ENCODE measurements at regions not wholly inside any gene's neighbourhood (a gene's known extent, or its start where the extent isn't known, plus 50 kb on each side); places are given as distances from the start of the nearest gene placed in this dataset.

DNA sequence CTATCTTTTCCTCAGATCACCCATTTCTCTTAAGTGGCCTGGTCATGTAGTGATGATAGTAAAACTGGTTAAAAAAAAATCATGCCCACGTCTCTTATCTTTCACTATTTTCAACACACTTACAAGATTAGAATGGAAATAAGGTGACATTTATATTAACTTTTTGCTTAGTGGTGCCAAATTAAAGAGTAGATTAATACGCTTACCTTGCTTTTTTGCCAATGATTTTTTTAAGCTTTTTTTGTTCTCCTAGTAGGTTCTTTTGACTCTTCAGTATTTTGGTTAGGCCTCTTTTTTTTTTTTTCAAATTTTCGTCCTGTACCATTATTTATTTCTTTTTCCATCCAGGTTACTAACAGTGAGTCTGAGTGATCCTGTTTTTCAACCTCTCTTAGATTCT, 147.9 kb downstream of the PTCSC3 start:
- no peak for DNase-seq (ENCODE audit: low spot score)

DNA sequence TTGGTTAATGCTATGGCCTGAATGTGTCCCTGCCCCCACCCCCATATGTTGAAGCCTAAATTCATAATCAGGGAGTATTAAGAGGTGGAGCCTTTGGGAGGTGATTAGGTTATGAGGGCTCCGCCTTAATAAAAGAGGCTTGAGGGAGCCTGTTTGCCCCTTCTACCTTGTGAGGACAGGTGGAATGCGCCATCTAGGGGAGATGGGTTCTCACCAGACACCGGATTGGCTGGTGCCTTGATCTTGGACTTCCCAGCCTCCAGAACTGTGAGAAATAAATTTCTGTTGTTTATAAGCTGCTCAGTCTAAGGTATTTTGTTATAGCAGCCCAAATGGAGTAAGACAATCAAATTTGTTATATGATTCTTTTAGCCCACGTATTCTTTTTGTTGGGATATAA, 148.3 kb downstream of the PTCSC3 start:
- DNase-seq (ENCODE audit: low spot score): no peak

DNA sequence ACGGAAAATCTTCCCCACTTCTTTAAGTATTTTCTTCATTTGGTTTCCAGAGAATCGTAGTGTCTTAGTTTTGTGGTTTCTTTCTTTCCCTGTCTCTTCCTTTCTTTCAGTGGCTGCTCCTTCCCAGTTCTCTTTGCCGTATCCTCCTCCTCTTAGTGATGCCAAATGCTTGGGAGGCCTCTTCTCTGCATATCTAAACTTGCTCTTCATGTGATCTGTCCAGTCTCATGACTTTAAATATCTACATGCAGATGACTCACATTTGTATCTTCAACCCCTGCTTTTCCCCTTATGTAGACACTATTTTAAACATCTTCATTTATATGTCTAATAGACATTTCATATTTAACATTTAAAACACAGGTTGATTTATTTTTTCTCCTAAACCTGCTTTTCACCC, 149.2 kb downstream of the PTCSC3 start:
- no peak for DNase-seq (ENCODE audit: low spot score)

DNA sequence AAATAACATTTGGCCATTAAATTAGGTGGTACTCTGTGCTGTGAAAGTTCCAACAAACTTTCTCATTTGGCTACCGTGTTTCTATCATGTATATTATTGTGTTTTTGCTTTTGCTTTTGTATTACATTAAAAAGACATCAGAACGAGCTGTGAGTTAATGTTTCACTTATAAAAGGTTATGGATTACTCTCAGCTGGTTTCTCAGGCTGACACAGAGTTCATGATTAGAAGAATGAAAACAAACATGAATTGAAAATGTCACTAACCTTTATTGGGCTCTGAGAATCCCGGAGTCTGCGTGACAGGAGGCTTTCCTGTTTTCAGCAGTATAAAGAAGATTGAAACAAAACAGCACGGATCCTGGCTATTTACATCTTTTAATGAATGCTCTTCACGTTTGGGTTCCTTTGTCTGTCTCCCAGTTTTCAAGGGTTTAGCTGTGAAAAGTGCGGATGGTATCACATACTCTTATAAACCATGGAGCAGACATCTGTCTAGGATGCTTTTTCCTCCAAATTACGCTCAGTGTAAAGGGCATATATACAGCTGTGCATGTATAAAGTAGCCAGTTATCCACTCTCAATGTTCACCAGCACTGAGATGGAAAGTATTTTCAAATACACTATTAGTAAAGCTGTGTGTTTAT, 153.6 kb downstream of the PTCSC3 start:
- DNase-seq (ENCODE audit: low spot score): no peak

DNA sequence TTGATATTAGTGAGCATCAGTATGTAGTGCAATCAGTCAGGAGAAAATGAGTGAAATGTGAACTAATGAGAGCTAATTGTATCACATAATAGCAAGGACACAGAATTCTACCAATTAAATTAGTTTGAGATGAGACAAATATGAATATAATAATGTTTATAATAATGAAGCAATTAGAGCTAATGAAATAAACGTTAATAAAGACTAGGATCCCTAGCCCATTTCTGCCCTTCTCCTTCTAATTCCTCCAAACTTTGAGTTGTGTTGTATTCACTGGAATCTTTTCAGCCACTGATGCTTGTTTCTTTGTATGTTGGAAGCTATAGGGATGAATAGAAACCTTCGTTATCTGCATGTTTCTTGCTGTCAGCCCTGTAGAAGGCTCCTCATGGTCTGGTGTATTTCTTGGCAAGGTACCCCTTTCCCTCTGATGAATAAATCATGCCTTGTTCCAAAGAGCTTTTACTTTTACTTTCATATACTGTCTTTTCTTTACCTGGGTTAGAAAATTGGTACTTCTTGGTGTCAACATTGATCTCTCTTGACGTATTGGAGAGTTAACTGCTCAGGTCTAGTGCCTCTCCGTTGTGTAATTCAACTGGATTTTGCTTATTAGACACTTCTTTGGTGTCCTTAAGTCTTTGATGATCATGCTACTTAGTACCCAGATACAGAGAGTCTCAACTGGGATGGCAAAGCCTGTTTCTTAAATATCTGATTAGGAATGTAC, 154.8 kb downstream of the PTCSC3 start:
- DNase-seq (ENCODE audit: low spot score): no peak

DNA sequence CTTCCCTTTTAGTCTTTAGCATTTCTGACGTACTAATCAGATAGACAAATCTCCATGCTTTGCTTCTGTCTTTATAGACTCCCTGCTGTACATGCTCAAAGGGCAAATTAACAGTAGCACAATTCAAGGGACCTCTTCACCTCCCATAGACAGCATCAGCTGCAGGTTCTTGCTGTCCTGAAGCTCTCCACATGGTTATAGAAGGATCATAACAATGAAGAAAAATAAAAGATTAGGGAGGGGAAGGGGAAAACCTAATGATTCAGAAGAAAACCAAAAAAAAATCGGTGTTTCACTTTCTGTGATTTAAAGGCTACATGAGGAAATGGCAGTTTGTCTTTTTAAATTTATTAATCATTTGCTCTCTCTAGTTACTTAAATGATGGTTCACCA, 155.5 kb downstream of the PTCSC3 start:
- DNase-seq (ENCODE audit: low spot score): no peak

DNA sequence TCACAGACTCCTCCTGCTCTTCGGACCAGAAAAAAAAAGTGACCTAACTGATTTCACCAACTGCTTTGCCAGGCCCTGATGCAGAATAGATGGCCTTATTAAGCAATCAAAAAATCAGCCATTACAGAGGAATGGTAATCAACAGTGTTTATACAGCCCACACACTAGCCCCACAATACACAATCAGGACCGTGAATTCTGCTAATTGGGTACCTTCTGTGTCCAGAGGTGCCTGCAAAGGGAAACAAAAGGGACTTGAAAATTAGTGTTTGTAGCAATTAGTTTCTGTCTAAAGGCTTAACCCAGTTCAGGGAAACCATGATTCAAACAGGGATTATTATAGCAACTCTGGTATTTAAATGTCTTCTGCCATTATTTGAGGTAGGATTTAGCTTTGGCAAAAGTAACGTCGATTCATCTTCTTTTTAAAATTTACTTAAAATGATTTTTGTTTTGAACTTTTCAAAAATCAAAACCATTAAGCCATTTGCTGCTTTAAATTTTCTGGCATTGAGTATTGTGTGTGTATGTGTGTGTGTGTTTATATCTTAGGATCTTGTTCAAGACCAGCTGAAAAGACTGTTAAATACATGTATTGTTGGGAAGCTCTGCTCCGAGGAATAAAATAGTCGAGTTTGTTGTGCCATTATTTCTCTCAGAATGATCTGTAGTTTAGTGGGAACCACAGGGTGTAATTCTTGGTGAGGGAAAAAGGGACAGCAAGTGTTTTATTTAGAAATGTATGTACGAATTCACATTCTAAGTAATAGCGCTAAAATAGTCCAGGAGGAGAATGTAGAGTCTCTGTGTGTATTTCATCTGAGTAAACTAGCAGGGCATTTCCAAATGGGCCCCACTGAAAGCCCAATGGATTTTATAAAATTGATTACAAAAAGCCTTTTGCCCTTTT, 156.1 kb downstream of the PTCSC3 start:
- DNase-seq (ENCODE audit: low spot score): no peak

DNA sequence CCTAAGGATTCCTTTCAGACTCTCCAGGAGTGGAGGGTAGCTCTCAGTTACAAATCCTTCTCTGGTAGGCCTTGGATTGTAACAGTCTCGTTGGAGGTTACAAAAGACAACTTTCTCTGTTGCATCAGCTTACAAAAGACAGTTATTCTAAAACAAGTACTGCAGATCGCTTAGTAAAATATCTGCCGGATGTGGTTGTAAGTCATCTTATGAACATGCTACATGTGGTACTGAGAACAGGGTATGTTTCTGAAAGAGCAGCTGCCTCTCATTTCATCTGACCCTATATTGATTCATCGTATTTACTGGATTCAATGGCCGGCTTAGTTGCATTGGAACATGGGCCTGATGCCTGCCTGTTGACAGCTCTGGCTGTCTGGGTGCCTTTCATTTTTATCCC, 157.4 kb downstream of the PTCSC3 start:
- no peak for DNase-seq (ENCODE audit: low spot score)

DNA sequence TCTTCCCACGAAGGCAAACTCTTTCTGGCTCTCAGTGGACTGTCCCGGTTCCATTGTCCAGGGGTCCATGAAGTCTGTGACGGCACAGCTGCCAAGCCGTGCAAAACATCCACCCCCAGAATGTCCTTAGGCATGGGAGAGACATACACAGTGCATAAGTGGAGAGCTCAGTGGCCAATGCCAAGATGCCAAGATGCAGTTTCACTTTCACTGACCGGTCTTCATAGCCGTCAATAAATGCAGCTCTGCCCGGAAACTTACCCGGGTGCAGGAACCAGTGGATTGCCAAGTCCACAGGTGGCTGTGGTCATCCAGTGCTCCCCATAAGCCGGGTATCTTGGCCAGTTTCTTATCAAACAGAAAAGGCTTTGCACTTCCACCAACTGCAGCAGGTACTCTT, 162.3 kb downstream of the PTCSC3 start:
- DNase-seq (ENCODE audit: low spot score): no peak

DNA sequence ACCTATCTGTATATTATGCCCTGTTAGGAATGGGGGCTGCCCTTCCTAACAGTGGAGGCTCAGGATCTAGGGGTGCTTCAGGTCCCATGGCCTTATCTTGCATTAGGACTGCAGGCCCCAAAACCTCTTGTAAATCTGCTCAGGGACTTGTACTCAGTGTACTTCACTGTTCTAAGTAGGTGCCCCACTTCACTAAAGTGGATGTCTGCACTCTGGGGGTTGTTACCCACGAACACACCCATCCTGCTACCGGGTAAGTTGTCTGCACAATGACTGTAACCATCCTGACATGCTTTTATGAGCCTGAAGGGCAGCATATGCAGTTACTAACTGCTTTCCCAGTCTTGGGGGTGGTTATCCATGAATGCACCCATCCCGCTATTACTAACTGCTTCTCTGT, 163.0 kb downstream of the PTCSC3 start:
- DNase-seq (ENCODE audit: low spot score): no peak

DNA sequence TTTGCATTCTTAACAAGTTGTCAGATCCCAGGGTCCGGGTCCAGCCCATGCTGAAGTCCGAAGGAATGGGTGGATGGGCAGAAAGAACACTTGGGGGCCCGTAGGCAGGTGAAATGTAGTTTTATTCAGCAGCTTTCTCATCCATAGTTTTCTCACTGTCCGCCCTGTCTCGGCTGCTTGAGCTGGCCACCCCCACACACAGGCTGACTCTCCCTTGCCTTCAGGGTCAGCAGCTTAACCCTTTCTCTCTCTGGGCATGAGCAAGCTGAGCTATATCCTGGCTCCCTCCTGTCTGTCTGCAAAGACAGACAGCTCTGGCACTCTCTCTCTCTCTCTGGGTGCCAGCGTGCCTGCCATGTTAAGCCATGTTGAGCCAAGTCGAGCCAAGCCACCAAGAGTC, 163.9 kb downstream of the PTCSC3 start:
- no peak for DNase-seq (ENCODE audit: low spot score)

DNA sequence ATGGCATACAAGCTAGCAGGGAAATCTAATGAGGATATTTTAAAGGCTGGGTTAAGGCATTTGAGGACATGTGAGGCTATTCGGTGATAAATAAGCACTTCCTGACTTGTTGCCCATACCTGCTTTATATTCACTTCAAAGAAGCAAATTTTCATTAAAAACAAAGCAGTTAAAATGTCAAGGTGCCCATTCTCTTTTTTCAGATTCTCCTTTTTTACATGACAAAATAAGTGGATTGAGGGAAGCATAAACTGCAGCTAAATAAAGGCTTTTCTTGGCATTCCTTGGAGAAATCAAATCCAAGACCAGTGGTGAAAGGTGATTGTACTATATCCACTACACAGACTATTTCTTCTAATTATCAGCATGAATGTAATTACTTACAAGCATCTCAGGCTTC, 166.9 kb downstream of the PTCSC3 start:
- no peak for DNase-seq (ENCODE audit: low spot score)

DNA sequence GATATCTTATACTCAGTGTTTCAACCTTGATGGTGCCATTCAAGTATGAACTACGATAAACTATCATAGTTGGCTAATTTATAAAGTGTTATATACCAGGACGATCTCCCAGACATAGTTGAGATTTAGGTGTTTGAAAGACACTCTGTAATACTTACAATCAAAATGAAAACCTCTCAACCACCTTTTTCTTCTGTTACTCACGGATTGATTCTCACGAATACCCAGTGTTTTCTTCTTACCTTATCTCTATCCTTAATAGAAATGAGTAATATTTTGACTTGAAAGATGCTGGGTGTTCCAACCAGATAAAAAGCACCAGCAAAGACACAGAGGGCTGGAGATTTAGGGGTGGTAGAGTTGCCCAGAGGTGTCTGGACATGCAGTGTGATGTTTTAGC, 169.9 kb downstream of the PTCSC3 start:
- DNase-seq (ENCODE audit: low spot score): no peak

DNA sequence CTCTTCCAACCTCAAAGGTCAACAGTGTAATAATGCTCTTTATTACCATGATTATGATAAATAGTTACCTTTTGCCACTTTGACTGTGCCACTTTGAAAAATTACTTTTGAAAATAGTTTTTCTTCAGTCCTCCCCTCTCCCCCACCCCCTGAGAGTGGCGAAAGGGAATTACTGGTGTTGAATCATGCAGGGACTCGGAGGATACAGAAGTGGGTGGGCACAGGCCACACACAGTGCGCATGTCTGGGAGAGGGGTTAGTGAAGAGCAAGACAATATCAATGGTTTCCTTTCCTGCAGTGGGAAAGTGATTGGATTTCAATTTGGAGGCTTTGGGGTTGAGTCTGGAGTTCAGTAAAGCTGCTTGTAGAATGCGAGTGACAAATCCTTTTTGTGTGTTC, 170.9 kb downstream of the PTCSC3 start:
- DNase-seq (ENCODE audit: low spot score): no peak

DNA sequence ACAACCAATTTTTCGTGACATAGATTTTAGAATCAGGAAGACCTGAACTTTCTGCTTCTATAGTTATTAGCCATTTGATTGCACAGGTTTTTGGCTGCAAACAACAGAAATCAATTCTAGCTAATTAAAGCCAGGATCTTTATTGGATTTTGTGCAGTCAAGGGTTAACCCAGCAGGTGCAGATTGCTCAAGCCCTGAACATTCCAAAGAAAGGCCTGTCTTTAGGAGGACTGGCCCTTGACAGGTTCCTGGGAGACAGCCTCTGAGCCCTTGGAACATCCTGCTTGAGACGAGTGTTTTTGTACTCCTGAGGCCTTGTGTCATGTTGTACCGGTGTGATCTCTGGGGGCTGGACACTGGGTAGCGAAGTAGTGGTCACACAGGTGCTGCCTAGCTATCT, 174.6 kb downstream of the PTCSC3 start:
- DNase-seq (ENCODE audit: low spot score): no peak

DNA sequence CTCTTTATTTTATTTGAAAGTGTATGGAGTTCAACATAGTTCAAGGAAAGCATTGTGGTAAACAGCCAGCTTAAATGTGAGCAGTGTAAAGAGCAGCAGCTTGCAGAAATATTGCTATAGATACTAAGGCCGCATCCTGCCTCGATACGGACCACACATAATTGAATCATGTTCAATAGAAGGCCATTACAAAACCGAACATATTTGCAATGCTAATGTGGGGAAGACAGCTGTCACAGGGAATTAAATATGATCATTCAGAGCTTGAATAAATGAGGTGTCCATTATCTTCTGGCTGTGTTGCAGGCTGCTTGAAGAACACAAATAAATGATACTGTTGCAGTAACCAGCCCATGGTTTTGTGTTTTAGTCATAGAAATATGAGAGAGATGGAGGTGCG, 173.2 kb downstream of the BRMS1L start:
- no peak for DNase-seq (ENCODE audit: low spot score)

DNA sequence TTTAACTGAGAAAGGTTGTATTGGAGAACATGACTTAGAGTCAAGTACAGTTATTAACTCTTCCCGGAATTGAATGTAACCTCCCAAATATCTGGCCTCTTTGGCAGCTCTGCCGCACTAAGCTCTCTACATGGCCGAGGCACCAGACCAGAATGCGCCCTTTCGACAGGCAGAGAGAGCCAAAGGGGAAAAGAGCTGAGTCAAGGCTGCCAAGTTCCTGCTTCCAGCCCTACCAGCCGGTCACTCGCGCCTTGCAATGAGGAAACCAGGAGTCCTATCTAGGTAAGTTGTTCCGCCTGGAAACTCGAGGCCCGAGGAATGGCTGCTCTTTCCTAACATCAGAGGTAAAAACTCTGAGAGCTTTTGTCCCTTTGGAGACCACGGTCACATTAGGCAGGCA, 172.2 kb downstream of the BRMS1L start:
- DNase-seq (ENCODE audit: low spot score): no peak

DNA sequence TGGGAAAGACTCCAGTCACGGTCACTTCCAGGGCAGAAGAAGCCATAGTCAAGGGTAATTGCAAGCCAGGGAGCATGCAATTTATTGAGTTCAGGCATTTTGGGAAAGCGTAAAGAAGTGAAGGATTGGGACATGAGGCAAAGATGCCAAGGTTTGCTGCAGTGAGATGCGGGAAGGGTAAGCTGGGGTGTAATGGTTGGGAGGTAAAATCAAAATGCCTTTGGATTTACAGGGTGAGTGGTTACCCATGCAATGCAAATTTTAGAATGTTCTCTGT, 167.5 kb downstream of the BRMS1L start:
- no peak for DNase-seq (ENCODE audit: low spot score)

DNA sequence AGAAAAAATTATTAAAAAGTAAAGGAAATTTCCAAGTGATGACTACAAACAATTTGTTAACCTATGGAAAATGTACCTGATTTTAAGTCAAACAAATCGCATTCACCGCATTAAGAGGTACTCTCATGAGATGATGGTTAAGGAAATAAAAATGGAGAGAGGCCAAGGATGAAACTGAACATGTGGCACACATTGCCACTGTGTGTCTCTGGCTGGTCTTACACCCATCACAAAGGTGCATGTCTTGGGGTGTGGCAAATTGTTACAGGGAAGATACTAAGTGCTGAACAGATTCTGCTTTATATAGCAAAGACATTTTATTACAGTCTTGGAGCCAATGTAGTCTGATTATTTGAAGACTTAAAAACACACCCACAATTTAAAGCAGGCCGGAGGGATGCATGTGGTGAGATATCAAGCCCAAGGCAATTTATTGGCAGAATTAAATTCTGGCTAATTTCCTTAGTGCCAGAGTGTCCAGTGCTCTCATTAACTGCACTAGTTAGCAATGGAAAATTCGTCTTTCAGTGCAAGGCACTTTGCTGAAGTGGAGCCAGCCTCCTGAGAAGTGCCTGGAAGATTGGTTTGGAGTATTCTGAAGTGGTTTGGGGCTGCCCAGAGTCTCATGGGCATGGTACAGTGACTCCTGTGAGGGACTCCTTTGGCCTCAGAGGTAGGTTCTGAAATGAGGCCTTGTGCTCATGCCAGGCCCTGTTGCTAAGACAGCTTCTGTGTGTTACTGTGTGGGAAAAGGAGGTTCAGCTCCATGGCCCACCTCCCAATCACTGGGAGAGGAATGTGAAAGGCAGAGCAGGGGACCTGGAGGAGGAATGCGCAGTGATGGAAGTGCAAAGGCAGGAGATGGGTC, 166.9 kb downstream of the BRMS1L start:
- DNase-seq (ENCODE audit: low spot score): no peak

DNA sequence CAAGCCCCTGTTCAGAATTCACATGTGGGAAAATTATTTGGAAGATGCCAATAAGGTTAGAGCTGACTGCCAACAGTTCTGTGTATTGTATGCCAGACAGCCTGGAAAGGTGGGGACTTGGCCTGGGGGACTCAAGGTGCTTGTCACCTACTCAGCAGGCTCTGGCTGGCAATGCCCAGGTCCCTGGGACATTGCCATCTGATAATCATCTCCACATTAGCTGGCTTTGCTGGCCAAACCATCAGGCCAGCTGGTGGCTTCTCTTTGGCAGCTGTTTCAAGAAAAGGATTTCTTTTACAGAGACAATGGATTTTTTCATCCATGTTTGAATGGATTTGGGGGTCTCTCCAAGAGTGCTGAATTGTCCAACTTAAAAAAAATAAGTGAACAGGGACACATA, 165.2 kb downstream of the BRMS1L start:
- no peak for DNase-seq (ENCODE audit: low spot score)

DNA sequence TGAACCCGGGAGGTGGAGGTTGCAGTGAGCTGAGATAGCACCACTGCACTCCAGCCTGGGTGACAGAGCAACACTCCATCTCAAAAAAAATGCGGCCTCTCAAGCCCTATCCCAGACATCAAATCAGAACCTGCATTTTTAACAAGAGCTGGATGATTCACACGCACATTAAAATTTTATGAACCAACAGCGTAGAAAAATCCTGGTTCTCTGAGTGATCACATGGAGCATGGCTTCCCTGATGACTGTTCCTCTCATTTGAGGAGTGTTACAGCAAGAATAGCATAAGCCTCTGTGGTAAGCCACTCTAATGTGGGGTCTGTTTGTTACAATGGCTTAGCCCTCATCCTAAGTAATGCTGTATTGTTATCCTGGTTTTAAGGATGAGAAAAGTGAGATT, 163.6 kb downstream of the BRMS1L start:
- no peak for DNase-seq (ENCODE audit: low spot score)

Measured in mucosa of gallbladder (tissue), 1 donor.